Inflammatory macrophage treated with lipopolysaccharide for 4 hours (primary cell): ENCODE measurements at regions not wholly inside any gene's neighbourhood (a gene's known extent, or its start where the extent isn't known, plus 50 kb on each side); places are given as distances from the start of the nearest gene placed in this dataset.
"Not testable (repeated sequence)": the region's sequence is repeated elsewhere in the genome, so short reads cannot be mapped to it uniquely, and the experiment has no call there.

ENCODE experiments used
- DNase-seq: peaks from one replicate; pipeline ENCODE4 v3.0.0-alpha.2; 2020

DNA sequence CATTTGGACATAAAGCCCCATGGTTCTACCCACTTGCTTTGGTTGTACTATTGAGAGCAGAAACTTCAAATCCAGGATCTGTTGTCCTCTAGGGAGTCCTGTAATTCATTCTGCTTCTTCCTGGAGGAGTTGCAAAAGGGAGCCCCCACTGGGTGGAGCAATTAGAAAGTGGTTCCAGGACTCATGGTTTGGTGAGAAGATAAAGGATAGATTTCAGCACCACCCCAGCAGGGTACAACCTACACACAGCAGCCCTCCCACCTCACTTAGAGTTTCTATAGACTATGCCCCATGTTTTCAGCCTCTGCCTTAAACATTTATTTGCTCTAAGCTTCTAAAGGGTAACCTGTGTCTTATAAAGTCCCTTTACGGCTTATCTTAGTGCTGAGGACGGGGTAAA lies 112.6 kb upstream of the ARRDC3 start:
- no peak for DNase-seq

DNA sequence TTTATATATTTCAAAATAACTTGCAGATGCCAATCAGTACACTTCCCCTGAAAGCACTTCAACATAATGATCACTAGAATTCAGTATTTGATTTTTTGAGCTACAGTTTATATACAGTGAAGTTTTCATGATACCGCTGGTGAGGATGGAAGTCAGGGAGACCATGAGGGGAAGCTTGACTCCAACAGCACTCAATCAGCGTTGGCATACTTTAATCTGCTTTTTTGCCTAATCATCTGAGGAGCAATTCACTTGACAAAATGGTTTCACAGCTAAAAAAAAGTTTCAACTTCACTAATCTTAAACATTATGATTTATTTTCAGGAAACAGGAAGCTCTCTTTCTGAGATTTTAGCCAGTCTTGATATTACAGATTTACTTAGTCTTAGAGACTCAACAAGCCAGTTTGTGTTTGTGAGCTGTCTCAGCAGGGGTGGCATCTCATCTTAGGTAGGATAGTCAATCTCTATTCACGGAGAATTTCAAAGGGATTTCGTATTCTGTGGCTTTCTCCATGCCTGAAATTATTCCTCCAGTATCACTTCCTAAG lies 111.4 kb upstream of the ARRDC3 start:
- no peak for DNase-seq

DNA sequence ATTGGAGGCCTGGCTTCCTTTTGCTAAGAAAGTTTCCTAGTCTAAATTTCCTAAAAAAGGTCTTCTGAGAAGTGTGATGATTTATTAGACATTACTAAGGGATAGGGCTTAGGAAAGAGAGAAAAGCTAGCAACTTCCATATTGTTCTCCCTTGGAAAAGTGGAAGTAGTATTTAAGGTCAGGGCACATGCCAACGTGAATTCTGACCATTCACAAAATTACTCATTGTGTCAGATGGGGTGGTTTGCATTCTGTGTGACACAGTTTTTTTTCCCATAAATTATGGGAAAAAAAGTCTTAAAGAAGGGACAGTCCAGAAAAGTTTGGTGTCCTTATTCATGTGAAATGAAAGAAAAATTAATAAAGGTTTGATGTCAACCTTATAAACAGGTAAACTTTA lies 110.0 kb upstream of the ARRDC3 start:
- peak; percentile 39 for DNase-seq

DNA sequence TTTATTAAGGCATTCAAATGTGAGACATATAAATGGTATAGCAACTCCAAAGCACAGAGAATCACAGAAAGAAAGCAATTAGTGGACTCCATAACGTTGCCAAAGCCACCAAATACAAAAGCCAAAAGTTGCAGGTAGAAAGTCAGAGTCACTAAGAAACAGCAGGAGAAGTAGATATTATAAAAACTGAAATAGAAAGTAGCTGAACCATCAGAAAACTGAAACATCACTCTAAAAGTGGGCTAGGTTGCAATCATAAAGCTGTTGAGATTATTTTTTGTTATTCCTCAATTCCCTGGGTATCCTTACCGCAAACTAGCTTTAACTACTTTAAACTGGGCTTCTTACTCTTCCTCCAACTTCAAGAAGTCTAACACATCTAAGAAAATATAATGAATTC lies 108.1 kb upstream of the ARRDC3 start:
- no peak for DNase-seq

DNA sequence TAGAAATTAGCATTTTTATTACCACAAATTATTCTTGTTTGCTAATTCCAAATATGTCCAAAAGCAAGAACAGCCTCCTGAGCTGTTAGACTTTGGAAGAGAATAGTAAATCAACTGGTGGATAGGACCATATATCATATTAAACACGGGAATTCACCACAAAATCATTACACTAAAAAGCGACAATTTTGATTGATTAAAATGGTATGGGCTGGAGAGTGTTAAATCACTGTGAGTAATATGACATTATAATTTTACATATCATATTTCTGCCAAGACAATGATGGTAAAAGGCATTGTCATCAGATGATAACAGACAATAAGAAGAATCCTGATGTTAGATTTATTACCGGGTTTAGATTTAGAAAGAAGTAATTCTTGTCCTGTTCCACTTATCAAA lies 107.2 kb upstream of the ARRDC3 start:
- DNase-seq, result no peak

DNA sequence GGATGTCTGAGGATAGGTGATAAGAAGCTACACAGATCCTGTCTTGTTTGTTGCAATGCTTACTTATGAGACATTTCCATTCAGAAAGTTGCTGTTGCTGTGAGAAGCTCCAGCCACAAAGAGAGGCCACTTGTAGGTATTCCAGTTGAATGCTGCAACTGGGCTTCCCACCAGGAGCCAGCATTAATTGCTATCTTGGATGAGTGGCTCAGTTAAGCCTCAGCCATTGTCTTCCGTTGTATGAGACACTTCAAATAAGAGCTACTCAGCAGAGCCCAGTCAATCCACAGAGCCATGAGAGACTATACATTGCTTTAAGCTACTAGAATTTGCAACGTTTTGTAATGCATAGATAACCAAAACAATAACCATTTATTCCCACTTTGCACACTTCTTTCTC lies 104.3 kb upstream of the ARRDC3 start:
- no peak for DNase-seq

DNA sequence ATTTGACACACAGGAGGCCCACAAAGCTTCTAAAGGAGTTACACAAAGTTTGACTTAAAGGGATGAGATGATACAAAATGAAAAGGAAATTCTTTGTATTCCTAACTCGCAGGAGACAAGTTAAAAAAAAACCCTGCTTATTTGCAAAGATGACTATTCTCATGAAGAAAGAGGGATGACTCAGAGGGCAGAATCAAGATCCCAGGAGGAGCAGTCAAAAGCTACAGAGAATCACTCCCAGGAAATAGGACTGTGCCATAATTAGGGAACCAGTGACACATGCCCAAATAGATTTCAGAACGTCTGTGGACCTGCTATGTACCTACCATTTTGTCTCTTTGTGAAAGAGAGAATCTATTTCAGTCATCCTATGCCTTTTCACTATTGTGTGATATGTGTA lies 103.5 kb upstream of the ARRDC3 start:
- peak; percentile 38 for DNase-seq

DNA sequence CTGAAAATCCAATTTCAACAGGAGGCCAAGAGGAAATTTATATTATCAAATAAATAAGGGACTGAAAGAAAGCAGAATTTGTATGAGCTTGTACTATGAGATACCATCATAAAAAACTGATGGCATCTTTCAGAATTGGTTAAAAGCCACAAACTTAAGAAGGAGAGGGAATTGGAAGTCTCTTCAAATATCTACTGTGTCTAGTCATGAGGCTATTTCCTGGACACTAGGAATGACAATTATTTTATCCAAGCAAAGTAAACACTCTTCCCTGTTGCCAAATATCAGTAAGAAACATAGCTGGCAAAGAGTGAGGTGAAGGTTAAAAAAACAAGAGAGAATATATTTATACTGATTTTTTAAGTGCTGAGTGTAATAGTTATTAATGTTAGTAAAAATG lies 101.5 kb upstream of the ARRDC3 start:
- DNase-seq, result no peak

DNA sequence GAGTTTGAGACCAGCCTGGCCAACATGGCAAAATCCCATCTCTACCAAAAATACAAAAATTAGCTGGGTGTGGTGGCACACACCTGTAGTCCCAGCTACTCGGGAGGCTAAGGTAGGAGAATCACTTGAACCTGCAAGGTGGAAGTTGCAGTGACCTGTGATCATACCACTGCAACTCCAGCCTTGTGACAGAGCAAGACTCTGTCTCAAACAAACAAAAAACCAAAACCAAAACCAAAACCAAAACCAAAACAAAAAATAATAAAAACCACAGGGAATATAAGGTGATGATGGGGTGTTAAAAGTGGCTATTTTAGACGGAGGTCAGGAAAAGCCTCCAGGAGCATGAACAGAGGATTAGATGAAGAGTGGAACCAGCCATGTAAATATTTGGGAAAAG lies 96.3 kb upstream of the ARRDC3 start:
- peak; percentile 14 for DNase-seq

DNA sequence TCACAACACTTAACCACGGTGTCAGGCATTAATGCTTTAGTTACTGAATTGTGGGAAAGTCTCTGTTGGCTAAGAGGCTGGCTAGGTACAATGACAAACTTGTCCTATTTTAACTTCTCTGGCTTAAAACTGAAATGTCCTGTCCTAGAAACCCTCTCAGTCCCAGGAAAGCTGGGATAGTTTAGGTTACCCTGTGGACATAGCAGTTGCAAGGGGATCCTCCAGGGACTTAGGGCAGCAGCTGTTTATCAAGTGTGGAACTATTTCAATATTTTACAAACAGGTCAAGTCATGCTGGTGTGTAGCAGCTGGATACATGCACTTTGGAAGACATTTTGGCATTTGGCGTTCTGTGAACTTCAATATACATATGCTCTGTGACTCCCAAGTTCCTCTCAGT lies 95.0 kb upstream of the ARRDC3 start:
- DNase-seq, result no peak

DNA sequence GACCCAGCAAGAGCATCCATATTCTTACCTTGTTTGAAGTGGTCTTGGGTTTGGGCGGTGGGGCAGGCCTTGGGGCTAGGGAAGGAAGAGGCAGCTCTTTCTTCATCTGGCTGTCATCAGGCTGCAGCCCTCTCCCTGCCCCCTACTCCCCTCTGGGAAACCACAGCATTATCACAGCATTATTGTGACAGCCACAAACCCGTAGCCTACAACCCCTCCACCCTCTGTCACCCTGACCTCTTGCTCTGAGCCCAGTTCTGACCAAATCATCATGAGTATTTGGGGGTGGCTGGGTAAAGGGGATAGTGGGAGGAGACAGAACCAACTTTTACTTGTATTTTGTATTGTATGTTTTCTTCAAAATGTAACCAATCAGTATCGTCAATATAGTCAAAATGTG lies 94.3 kb upstream of the ARRDC3 start:
- DNase-seq, result no peak

DNA sequence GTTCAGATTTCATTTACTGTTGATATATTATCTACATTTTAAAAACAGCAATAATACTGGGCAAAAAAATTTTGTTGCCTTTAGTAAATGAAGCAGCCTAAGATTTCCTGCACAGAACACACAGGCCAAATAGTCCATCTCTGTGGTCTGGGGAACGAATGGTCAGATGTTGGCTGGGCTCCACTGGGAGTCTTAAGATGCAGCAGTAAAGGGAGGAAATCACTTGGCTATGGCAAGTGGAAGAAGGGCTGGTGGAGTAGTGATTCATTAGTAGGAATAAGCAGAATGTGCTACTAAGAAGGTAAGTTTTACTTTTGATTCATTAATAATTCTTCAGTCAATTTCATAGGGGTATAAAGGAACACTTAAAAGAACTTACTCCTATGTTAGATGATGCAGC lies 91.1 kb upstream of the ARRDC3 start:
- DNase-seq, result no peak

DNA sequence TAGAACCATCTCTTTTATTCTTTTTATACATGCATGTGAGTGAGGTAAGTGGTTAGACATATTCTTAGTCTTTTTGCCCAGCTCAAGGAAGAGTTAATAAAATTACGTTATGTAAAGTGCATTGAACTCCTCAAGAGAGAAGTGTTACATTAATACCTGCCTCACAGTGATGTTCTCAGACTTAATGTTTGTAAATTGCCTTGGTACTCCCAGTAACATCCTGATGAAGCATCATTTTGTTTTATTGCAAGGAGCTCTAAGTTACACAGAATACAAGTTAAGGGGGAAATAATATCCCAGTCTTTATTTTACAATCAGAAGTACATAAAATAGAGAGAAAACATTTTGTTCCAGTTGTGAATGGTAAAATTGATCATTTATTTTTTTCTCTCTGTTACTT lies 89.5 kb upstream of the ARRDC3 start:
- DNase-seq, result no peak

DNA sequence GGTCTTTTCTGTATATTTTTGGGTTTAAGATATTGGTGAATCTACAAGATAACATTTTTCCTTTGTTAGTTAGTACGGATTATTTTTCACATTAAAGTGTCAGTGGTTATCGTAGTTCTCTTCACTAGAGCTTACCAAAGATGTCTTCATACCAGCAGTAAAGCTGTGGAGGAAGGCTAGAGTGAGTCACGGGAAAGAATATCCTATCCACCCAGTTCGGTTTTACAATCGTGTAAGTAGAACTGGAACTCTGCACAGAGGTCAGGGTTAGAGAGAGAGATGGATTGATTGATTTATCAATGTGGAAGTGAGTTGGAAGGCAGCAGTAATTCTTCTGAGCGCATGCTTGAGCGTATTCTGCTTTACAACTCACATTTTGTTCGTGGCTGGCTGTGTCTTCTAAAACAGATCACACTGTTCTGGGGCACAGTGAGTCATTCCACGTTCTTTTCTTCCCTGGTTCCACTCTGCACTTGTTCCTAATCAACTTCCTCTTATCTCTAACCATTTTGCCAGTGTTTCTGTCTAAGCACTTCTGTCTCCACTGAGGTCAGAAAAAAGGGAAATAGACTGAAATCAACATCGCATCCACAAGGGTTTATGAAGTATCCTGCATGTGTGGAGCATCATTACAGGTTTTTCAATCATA lies 86.5 kb upstream of the ARRDC3 start:
- DNase-seq, result peak; percentile 73

DNA sequence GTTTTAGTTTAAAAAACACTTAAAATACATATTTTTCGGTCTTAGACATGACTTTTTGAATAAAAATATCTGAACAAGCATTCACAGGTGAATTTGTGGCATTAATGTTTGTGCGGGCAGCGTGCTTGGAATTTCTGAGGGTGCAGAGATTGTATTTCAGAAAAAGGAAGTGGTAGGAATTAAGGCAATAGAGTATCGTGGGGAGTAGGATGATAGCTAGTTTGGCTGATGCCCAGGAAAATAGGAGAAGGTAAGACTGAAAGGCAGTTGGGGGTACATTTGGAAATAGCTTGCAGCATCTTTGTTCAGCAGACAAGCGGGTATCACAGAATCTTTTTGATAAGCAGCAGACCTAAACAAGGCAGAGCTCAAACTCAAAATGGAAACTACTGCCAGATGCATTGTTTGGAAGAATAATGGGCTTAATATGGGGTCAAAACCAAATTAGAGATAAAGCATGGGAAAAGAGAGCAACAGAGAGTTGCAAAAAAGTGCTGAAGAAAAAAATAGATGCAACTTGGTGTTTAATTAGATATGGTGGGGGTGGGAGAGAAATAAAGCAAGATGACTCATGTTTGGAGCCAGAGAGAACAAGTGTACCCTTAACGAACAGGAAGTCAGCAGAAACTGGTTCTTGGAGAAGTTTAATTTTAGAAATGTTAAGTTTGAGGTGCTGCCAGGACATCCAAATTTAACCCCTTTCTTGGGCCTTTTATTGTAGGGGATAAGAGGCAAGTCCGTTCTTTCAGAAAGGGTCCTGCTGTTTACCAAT lies 85.7 kb upstream of the ARRDC3 start:
- peak; percentile 39 for DNase-seq

DNA sequence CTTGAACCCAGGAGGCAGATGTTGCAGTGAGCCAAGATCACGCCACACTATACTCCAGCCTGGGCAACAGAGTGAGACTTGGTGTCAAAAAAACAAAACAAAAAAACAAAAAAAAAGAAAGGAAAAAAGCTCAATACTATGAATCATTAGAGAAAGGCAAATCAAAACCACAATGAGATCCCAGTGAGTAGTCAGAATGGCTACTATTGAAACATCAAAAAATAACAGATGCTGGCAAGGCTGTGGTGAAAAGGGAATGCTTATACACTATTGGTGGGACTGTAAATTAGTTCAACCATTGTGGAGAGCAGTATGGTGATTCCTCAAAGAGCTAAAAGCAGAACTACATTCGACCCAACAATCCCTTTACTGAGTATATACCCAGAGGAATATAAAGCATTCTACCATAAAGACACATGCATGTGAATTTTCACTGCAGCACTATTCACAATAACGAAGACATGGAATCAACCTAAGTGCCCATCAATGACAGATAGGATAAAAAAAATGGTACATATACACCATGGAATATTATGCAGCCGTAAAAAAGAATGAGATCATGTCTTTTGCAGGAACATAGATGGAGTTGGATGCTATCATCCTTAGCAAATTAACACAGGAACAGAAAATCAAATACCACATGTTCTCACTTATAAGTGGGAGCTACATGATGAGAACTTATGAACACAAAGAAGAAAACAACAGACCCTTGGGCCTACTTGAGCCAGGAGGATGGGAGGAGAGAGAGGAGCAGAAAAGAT lies 81.9 kb upstream of the ARRDC3 start:
- no peak for DNase-seq

DNA sequence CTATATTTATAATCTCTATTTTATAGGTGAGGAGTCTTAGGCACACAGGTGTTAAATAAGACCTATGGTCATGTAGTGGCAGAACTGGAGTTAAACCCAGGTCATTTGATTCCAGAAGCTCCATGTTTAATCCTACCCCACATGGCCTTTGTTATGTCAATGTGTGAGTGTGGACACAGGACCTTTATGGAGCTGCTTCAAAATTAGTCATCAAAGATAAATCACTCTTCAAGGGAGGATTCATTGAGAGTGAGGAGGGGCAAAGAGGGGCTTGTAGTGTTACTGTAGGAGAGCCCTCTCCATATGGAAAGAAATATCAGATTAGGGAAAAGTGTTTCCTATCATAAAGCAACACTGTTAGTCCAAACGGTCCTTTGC lies 74.6 kb upstream of the ARRDC3 start:
- DNase-seq, result no peak

DNA sequence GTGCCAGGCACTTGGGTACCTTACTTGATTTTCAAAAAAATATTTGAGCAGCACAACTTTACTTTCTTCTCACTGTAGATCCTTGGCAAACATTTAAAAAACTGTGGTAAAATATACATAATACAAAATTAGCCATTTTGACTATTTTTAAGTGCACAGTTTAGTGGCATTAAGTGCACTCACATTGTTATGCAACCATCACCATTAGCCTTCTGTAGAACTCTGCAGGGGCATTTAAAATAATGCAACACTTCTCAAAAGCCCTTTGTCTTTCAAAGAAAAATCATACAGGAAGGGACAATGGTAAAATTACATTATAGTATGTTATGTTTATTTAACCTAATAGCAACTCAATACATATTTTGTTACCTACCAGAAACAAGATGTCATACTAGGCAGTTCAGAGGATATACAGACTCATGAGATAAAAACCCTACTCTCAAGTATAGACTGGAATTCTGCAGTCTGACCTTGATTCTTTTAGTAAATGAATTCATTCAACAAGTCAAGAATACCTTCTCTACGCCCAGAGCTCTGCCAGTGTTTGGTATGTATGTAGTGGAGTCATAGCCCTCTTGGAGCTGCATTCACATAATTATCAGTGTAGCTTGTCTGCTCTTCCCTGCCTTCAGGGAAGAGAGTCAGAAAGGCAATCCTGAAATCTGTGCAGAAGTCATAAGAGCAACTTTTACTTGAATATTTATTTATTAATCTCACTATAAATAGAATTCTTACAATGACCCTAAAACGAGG lies 74.0 kb upstream of the ARRDC3 start:
- DNase-seq, result no peak

DNA sequence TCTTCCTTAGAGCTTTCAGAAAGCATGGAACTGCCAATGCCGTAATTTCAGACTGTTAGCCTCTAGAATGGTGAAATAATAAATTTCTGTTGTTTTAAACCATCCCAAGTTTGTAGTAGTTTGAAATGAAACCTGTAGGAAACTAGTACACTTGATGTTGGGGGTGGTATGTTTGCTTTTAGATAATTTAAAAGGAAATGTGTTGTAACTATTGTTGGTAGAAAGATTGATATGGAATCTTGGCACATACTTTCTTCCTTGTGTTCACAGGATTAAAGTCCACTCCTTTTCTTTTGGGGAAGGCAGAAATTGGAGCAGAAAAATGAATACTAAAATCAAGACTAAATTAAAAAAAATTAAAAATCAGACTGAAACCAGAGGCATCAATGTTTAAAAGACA lies 66.0 kb upstream of the ARRDC3 start:
- DNase-seq, result no peak

DNA sequence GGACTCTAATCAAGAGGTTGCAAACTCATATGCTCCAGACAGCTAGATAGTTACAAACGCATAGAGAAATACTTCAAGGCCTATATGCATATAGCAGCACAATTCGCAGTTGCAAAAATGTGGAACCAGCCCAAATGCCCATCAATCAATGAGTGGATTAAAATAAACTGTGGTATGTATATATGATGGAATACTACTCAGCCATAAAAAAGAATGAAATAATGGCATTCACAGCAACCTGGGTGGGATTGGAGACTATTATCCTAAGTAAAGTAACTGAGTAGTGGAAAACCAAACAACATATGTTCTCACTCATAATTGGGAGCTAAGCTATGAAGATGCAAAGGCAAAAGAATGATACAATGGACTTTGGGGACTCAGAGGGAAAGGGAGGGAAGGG lies 65.0 kb upstream of the ARRDC3 start:
- not testable (repeated sequence) for DNase-seq

DNA sequence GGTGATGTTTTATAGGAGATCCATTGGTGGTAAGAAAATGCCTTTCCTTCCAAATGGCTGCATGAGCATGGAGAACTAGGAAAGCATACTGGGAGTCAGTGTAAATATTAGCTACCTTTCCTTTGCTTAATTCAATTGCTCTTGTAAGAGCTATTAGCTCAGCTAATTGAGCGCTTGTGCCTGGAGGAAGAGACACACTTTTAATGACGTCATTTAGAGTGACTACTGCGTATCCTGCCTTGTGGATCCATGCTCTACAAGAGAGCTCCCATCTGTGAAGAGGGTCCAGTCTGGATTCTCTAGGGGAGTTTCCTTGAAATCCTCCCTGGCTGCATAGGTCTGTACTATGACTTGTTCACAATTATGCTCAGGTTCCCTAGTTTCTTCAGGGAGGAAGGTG lies 63.8 kb upstream of the ARRDC3 start:
- not testable (repeated sequence) for DNase-seq

DNA sequence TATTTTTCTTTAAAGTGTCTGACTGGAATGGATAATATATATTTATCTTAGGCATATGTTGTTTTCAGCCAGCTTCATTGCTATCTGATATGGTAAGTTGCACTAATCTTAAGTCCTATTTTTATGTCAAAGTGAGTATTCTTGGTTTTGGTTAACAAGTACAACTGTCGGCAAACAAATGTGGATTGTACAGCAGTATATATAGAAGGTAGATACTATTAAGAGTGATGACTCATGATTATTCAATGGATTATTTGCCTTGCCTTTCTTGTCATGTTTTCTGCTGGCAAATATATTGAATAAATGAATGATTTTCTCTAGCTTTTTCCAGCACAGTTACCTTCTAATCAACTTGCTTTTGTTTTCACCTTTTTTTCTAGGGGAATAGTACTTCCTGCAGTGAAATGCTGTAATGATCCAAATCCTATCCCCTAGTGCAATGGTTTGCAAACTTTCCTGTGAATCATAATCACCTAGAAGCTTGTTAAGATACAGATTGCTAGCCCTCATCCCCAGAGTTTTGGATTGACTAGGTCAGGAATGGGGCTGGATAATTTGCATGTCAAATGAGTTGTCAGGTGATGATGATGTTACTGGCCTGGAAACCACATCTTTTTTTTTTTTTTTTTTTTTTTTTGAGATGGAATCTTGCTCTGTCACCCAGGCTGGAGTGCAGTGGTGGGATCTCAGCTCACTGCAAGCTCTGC lies 60.8 kb upstream of the ARRDC3 start:
- DNase-seq, result no peak
